Body of pancreas (tissue), 4 donors: ENCODE measurements at regions not wholly inside any gene's neighbourhood (a gene's known extent, or its start where the extent isn't known, plus 50 kb on each side); places are given as distances from the start of the nearest gene placed in this dataset.

Source experiments
- CTCF ChIP-seq, 7 experiments: fragments of 450-650 bp in 4 of 7; fragments of 200-600 bp in 3 of 7; sonication (generic) in 3 of 7; IDR thresholded peaks; one replicate each; pipeline ENCODE4 v1.5.1; 2016 to 2019; ENCODE audit warnings: antibody characterized with exemption in 7 of 7
- POLR2A ChIP-seq, 3 donors: fragments of 450-650 bp; IDR thresholded peaks; one replicate each; pipeline ENCODE4 v1.6.1; 2016; ENCODE audit warnings: antibody characterized with exemption in 3 of 3, mild to moderate bottlenecking in 2 of 3

GRCh38 chr2:207229161-207229560 is 63.4 kb upstream of the KLF7 start:
- TF ChIP-seq CTCF (IDR thresholded peaks at IDR 0.05): no peak
- no peak for TF ChIP-seq POLR2A (IDR thresholded peaks at IDR 0.05)
